NCI-H748 treated with DMSO at 0.1 percent for 48 hours (cell line): ENCODE measurements at regions not wholly inside any gene's neighbourhood (a gene's known extent, or its start where the extent isn't known, plus 50 kb on each side); places are given as distances from the start of the nearest gene placed in this dataset.

Source experiments
- DNase-seq: peaks from one replicate; lab custom pipeline; 2025; lab: John Stamatoyannopoulos, UW

DNA sequence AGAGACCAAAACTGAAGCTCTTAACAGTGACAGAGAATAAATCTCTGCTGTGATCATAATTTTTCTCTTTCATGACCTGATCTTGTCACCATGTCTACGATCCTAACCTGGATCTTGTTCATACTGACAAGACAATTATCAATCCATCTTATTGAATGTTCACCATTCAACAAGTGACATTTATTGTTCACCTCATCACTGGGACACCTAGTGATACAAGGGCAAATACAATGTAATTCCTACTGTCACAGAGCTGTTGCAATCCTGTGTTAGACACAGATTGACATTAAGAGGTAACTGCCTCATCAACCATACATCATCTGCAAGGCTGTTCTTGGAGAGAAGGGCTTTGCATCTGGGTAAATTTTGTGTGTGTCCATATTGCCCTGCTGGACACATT, 942.4 kb upstream of the PRR20A start:
- no peak for DNase-seq

DNA sequence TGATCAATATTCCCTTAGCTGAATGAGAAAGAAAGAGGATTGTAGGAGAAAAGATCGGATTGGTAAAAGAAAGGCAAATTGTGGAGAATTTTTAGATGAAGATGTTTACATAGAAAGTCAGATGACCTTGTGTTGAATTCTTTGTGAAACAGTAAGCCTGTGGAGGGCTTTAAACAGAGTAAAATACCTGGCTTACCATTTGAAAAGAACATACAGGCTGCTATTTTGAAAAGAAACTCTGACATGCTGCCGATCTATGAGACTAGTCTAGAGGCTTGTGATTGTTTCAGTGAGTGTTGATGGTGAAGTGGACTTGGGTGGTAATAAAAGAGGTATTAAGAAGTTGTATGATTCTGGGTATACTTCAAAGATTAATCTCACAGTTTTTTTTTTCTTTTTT, 938.9 kb upstream of the PRR20A start:
- DNase-seq = no peak

DNA sequence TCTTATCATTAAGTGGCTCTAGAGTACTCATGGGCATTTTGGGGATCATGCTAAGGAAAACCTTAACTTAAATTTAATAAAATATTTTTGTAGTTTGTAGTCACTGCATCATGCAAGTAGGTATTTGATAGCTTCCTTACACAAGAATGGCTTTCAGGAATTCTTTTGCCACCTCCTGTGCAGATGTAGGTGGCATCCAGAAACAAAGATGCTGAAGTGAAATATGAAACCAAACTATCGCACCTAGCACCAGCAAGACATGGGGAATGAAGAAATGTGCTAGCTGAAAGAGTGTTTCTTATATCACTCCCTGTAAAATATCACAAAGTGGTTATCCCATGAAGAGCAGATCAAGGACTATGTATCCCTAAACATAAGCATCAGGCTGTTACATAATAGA, 924.5 kb upstream of the PRR20A start:
- no peak for DNase-seq

DNA sequence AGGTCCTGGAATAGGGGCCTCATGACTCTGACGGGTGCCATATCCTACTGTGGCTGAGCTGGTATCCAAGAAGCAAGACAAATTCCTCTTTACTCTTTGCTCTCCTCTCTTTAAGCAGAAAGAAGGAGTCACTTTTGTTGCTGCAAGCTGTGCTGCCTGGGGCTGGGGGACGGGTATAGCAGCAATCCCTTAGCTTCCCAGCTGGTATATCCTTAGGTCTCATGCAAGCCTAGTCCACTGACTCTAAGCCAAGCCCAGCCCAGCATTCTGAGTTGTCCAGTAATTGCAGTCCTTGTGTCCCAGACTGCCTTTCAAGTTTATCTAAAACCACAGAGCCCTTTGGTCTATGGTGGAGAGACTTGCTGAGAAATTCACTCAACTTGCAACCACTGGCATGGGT, 893.0 kb upstream of the PRR20A start:
- DNase-seq = no peak

DNA sequence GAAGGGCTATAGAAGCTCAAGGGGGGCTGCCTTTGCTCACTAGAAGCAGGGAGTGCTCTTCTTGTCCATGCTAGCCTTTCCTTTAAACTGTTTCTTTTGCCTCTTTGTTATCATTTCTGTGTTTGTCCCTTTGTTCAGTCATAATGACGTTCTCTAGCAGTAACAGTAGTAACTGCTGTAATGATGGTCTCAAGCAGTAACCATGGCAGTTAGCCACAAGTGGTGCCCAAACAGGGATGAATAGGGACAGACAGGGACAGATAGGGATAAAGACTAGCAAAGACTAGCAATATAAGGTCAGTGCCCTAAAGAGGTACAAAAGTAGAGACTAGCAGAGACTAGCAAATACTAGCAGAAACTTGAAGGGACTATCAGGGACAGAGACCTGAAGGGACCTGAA, 869.0 kb upstream of the PRR20A start:
- DNase-seq = no peak

DNA sequence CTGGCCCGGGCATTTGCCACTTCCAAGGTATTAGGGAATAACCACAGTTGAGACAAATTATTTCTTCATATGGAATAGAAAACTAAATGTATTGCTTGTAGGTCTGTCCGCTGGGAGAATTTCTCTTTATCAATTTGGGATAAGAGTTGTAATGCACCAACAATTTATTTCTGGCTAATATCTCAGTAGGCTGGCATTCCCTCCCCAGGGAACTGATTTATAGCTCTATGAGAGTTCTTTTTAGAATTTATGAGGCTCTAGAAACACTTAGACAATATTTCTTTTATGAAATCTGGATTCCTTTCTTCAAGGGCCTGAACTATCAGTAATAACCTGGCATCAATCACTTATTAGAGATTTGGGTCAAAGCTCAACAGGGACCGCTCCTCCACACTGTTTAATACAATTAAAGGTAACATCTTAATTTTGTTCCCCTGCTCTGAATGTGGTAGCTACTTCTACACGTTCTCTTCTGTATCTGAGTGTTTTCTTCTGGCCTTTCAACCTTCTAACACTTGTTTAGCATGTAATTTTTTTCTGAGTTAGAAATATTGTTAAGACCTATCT, 857.4 kb upstream of the PRR20A start:
- no peak for DNase-seq

DNA sequence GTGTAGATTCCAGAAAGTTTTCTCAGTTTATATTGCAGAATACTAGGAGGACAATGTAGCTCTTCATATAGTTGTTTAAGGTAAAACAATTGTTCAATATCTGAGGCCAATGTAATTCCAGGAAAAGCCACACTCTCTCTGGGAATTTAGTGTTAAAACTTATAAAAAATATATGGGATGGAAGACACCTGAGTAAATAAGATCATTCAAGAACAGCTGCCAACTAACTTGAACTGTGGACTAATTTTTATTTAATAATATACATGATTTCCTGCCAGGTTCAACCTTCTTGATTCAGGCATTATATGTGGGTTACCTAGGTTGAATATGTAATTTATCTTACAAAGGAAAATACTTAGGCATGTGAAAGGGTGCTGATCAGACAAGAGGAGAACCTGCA, 841.1 kb upstream of the PRR20A start:
- DNase-seq = no peak

DNA sequence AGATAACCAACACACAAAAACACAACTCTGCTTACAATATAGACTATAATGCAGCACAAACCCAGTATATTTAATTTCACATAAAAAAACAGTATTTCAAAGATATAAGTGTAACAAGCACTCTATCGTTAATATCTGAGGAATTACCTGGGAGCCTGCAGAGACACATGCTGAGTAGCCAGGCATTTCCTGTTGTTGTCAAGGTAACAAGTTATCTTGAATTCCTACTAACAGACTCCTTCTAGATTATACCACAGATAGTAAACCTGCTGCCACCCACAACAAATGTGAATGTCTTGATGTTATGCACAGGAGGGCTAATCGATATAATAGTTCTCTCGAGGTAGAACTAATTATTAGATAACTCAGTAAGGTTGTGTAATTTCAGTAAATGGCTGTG, 826.0 kb upstream of the PRR20A start:
- no peak for DNase-seq

DNA sequence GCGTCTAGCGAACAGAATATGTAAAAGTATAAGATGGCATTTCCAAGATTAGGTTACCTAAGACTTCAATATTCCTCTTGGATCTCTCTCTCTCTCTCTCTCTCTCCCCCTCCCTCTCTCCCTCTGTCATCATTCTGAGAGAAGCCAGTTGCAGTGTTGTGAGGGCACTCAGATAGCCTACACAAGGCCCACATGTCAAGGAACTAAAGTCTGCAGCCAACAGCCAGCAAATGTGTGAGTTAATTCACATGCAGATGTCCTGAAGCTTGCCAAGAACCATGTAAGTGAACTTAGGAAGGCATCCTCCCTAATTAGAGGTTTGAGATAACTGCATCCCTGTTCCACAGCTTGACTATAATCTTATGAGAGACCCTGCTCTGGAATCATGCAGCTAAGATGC, 822.9 kb upstream of the PRR20A start:
- no peak for DNase-seq

DNA sequence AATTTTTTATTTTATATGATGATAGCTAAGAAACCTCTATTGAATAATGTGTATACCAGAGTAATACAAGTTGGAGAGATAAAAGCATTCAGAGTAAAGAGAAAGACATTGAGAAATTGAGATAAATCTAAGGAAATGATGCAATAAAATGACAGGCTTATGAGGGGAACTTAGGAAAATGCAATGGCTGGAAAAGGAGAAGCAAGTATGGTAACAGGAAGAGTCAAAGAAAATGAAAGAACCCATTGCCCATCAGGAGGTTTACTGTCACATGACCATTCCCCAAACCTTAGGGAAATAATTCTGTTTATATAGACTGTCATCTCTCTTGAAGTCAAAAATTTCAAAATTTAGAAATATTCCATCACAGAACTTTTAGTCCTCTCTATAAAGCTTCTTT, 808.0 kb upstream of the PRR20A start:
- DNase-seq = no peak

DNA sequence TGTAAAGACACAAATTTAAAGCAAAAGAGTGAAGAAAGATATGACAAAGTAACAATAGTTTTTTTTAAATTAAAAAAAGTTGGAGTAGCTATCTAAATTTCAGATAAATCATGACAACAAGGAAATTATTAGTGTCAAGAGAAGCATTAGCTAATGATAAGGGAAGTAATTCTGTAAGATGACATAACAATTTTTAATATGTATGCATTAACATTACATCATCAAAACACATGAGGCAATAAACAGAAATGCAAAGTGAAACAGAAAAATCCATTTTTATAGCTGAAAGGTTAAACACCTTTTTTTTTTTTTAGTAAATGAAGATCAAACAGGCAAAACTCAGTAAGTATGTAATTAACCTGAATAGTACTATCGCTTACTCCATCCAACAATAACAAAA, 804.9 kb upstream of the PRR20A start:
- no peak for DNase-seq

DNA sequence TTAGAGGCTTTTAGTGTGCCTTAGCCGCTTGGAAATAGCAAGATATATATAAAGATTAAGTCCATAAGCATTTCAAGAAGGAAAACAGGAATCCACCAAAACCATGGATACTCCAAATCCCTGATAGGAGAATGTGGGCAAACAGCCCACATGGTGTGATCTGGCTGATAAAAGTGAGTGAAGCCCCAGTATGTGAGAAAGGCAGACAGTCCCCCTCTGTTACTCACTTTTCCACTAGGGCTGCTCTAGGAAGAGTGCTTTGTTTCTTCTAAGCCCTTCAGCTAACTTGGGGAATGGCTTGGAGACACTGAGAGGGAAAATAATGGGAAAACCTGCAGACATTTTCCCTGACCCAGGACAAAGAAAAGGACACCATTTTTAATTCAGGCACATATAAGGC, 802.3 kb upstream of the PRR20A start:
- no peak for DNase-seq

DNA sequence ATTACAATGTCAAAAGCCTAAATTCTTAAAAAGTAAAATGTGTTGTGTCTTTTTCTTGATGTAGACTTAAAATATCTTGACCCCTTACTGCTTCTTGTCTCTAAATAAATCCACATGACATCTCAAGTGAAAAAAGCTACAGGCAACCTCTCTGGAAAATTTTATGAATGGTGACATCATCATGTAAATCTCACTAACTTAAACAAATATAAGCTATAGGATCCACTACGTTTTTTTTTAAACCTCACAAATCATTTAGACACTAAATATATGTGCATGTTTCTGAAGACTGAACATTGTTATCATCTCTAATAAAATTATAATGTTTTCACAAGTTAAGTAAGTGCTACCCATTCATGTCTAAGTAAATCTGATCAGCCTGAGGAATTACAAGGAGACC, 793.7 kb upstream of the PRR20A start:
- DNase-seq = no peak

DNA sequence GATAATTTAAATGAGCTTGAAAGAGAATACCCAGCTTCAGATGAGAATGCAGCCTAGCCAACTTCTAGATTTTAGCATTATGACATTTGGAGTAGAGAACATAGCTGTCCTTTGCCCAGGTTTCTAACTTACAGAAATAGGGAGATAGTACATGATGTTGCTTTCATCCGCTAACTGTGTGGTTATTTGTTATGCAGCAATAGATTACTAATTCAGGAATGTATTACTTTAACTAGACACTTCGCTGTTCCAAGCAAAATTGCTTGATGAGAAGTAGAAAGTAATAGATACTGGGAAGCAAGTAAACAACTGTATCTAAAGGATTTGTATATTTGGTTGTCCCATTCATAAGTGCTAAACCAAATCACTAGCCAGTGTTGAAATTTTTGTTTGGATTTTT, 790.9 kb upstream of the PRR20A start:
- DNase-seq = no peak

DNA sequence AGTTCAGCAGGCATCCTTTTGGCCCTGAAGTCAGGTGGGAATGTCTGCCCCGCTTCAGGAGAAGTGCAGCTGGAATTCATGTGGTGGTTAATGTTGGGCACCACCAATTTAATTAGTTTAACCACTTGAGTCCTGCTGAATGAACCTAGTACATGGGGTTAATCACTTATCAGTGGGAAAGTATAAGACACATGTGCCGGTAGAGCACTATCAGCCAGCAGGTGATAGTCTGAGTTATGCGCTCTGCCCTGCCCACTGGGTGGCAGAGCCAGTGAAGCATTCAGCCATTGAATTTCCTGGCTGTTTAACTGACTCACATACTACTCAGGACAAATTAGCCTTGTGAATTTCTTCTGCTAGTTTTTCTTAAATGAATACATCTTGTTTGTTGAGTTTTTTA, 789.7 kb upstream of the PRR20A start:
- DNase-seq = no peak

DNA sequence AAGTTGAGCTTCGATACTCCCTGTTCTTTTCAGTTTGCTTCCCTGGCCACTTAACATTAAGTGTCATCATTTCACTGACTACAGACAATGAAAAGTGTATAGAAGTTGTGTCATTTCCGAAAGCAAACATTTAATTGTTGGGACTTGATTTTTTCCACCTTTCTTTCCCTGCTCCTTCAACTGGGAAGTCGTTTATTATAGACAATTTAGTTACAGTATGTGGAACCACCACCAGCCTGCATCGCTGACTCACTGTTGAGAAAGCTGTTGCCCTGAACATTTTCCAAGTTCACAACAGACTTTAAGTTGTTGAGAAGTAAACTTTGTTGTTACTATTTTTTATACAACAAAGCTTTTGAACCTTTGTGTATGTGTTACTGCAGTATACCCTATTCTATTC, 788.4 kb upstream of the PRR20A start:
- DNase-seq = no peak

DNA sequence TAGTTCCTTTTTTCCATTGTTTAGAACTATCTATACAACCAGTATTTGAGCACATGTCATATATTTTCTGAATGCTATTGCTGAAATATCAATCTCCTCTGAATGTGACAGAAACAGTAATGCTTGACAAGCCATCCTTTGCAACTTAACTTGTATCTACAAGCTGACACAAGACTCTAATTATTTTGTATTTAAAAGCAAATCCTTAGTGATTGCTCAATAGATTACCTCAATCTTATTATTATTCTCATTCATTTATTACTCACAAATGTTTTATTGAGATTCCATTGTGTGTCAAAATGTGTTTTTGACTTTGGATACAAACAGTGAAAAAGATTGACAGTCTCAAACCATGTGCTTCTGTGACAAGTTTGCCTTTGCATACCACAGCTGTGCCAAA, 787.8 kb upstream of the PRR20A start:
- no peak for DNase-seq

DNA sequence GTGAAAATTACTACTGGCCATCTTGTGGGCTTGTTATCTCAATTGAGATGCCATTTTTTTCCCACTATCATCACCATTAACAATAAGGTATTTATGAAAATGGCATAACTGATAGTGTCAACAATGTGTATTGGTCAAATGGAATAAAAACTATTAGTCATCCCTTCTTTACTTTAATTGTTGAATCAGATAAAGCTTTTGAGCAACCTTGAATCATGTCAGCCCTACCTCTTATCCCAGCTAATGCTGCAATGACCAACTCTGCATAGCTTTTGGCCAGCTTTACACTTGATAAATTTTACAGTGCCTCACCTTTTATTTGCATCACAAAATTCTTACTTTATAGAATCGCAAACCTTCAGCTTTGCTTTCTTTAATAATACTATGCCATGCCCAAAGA, 784.0 kb upstream of the PRR20A start:
- no peak for DNase-seq

DNA sequence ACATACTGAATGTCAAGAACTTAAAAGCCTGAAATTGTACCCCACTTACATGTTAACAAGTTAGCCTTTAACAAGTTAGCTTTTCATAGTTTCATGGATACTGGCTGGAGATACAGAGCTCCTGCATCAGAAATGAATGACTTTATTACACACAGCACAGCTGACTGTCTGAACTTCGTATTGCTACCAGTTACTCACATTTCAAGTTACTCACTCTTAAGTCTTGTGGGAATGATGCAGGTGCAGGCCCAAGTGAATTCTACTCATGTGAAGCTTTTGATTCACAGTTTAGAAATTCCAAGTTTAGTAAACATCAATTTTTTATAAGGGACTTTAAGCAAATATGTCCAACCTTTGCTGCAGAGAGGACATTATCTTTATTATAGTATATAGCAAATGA, 762.2 kb upstream of the PRR20A start:
- no peak for DNase-seq

DNA sequence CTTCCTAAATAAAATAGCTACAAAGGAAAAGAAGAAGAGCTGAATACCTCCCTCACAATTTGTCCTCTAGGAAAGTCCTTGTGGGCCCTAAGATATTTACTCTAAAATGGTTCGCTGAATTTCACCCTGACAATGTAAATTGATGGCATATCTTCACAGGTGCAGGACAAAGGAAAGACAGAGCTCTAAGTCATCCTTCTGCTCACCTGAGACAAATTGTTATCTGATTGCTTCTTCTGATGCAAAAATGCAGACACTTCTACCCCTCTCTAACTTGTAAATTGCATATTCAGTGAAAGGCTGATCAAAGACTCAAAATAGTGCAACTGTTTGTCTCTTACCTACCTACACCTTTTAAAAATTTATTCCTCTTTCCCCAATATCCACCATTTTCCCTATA, 747.2 kb upstream of the PRR20A start:
- DNase-seq = no peak

DNA sequence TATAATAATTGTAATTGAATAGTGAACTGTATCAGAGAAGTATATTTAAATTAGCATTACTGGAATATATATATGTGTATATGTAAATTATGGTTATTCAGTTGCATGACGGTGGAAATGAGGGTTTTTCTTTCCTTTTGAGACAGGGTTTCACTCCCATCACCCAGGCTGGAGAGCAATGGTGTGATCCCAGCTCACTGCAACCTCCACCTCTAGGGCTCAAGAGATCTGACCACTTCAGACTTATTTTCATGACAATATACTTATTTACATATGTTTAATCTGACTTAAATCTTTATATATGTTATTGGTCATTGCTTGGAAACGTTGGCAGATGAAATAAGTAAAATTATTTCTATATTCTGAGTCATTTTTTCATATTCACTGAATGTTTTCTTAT, 744.4 kb upstream of the PRR20A start:
- no peak for DNase-seq

DNA sequence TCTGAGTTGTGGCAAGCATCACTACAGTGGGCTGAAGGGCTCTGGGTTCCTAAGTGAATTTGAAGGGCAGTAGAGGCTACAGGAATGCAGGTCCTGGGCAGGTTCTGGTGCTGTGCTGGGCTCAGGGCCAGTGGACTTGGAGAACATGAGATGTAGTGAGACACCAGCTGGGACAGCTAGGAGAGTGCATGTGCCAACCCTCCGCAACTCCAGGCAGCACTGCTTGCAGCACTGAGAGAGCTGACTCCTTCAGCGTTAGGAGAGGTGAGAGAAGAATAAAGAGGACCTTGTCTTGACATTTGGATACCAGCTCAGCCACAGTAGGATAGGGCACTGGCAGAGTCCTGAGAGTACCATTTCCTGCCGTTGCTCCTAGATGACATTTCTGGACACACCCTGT, 739.9 kb upstream of the PRR20A start:
- no peak for DNase-seq

DNA sequence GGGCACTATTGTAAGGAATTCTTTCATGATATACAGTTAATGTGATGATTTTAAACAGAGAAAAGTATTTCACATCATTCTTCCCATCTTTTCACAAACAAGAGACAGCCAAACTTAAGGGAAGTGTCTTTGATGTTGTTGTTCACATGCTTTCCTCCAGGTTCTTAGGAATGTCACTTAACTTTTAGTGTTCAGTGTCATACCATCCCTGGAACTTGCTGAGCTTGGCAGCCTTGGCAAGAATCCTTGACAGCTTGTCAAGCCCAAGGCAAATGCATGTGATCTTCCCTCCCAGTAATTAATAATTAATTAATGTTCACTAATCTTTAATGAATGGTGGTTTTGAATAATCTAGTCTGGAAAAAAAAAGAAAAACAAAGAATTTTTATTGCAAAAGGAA, 727.9 kb upstream of the PRR20A start:
- no peak for DNase-seq

DNA sequence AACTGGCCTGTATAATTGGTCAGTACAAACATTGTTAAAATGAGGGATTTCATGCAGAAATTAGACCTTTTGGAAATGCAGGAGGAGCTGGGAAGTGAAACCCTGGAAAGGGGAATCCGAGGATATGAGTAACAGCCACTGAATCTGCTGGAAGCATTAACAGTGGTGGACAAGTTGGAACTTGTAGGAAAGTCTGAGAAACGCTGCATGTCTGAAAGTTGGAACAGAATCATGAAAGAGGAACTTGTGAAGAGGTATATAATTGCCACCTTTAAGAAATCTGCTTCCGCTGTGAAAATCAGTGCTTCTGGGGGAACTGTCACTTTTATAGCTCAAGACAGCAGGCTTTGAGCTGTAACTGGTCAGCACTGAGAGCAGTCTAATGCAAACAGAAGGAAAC, 716.5 kb upstream of the PRR20A start:
- no peak for DNase-seq

DNA sequence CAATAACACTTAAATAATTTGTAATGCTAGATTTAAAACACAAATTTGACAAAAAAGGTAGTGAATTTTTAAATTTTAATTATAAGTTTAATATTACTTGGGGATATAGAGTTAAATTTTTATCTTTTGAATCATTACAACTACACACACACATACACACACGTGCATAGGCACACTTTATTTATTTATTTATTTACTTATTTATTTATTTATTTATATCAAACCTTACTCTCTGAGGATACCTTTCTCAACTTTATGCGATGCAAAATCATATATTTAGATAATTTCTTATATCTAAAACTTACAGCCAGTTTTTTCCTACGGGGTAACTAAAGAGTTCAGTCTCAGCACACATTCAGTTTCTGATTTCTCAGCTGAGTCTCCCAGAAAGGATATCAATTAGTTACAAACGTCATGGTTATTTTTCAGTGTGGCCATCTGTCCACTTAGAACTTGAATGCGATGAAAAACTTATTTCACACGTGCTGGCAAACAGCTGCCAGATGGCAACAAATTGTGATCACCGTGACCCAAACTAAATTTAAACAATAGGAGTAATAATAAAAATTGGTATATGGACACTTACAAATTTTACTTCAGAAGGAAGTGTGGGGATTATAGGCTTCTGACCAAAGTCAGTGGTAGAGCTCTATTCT, 683.1 kb upstream of the PRR20A start:
- no peak for DNase-seq
